T-helper 1 cell treated with Interleukin-12 subunit alpha and Interleukin-12 subunit beta and Interleukin-4 antibody, amounts not matched to agents 30 μg/mL and 1 μg/mL, for 36 hours (primary cell): ENCODE measurements at regions not wholly inside any gene's neighbourhood (a gene's known extent, or its start where the extent isn't known, plus 50 kb on each side); places are given as distances from the start of the nearest gene placed in this dataset.
"Not testable (repeated sequence)": the region's sequence is repeated elsewhere in the genome, so short reads cannot be mapped to it uniquely, and the experiment has no call there.

Source experiments
- H3K27ac Mint-ChIP-seq: one replicate; pipeline ENCODE4 v1.8.0; 2021; ENCODE audit warnings: mild to moderate bottlenecking, mixed read lengths
- H3K27me3 Mint-ChIP-seq: one replicate; pipeline ENCODE4 v1.8.0; 2021; ENCODE audit warnings: low read depth, mixed read lengths
- H3K36me3 Mint-ChIP-seq: one replicate; pipeline ENCODE4 v1.8.0; 2021; ENCODE audit warnings: low read depth, mixed read lengths
- H3K4me1 Mint-ChIP-seq: one replicate; pipeline ENCODE4 v1.8.0; 2021; ENCODE audit warnings: low read depth, mixed read lengths
- H3K4me3 Mint-ChIP-seq: one replicate; pipeline ENCODE4 v1.8.0; 2021; ENCODE audit warnings: mild to moderate bottlenecking, moderate library complexity, mixed read lengths
- H3K9me3 Mint-ChIP-seq: one replicate; pipeline ENCODE4 v1.8.0; 2021; ENCODE audit warnings: mixed read lengths

GRCh38 chr7:121620953-121621606 lies 225.0 kb upstream of the FAM3C start:
- no peaks in the 10 kb centered on the region for H3K9me3 Mint-ChIP-seq
- no peak overlapping the region for H3K4me3 Mint-ChIP-seq
- H3K4me1 Mint-ChIP-seq: no peaks in the 10 kb centered on the region
- H3K36me3 Mint-ChIP-seq: no peaks in the 10 kb centered on the region
- no peak overlapping the region for H3K27ac Mint-ChIP-seq
- no peaks in the 10 kb centered on the region for H3K27me3 Mint-ChIP-seq

GRCh38 chr7:121620206-121620605 lies 224.1 kb upstream of the FAM3C start:
- Mint-ChIP-seq H3K9me3 (no peaks in the 10 kb centered on the region), H3K4me1 (no peaks in the 10 kb centered on the region), H3K27ac (no peak overlapping the region), H3K4me3 (no peak overlapping the region), H3K36me3 (no peaks in the 10 kb centered on the region), H3K27me3 (no peaks in the 10 kb centered on the region)

- no peaks in the 10 kb centered on the region for H3K4me1 Mint-ChIP-seq
- no peaks in the 10 kb centered on the region for H3K27me3 Mint-ChIP-seq
- no peaks in the 10 kb centered on the region for H3K9me3 Mint-ChIP-seq
- H3K36me3 Mint-ChIP-seq: no peaks in the 10 kb centered on the region
- H3K27ac Mint-ChIP-seq: no peak overlapping the region
- no peak overlapping the region for H3K4me3 Mint-ChIP-seq
These were observed 222.1 kb upstream of the FAM3C start for GRCh38 chr7:121618182-121618581.

GRCh38 chr7:121610243-121610642 lies 214.1 kb upstream of the FAM3C start:
- no peaks in the 10 kb centered on the region for H3K9me3 Mint-ChIP-seq
- H3K4me3 Mint-ChIP-seq: no peak overlapping the region
- H3K4me1 Mint-ChIP-seq: no peaks in the 10 kb centered on the region
- no peaks in the 10 kb centered on the region for H3K36me3 Mint-ChIP-seq
- H3K27ac Mint-ChIP-seq: no peak overlapping the region
- no peaks in the 10 kb centered on the region for H3K27me3 Mint-ChIP-seq

GRCh38 chr7:121609208-121609607 lies 213.1 kb upstream of the FAM3C start:
- Mint-ChIP-seq H3K36me3 (no peaks in the 10 kb centered on the region), H3K27me3 (no peaks in the 10 kb centered on the region)

GRCh38 chr7:121608785-121609184 lies 212.7 kb upstream of the FAM3C start:
- no peaks in the 10 kb centered on the region for H3K36me3 Mint-ChIP-seq
- H3K27me3 Mint-ChIP-seq: no peaks in the 10 kb centered on the region
- H3K4me3 Mint-ChIP-seq: no peak overlapping the region
- H3K4me1 Mint-ChIP-seq: no peaks in the 10 kb centered on the region
- no peaks in the 10 kb centered on the region for H3K9me3 Mint-ChIP-seq
- no peak overlapping the region for H3K27ac Mint-ChIP-seq

More at GRCh38 chr7:121609208-121609607, 213.1 kb upstream of the FAM3C start:
- no peak overlapping the region for H3K27ac Mint-ChIP-seq
- H3K9me3 Mint-ChIP-seq: no peaks in the 10 kb centered on the region
- no peaks in the 10 kb centered on the region for H3K4me1 Mint-ChIP-seq
- H3K4me3 Mint-ChIP-seq: no peak overlapping the region

- not testable (repeated sequence) for H3K4me3 Mint-ChIP-seq, H3K36me3 Mint-ChIP-seq, H3K9me3 Mint-ChIP-seq, H3K27ac Mint-ChIP-seq, H3K27me3 Mint-ChIP-seq, H3K4me1 Mint-ChIP-seq
These were observed 212.1 kb upstream of the FAM3C start for GRCh38 chr7:121608183-121608582.

GRCh38 chr7:121605317-121605680 lies 209.2 kb upstream of the FAM3C start:
- no peak overlapping the region for H3K4me3 Mint-ChIP-seq
- no peaks in the 10 kb centered on the region for H3K36me3 Mint-ChIP-seq
- H3K27ac Mint-ChIP-seq: no peak overlapping the region
- H3K9me3 Mint-ChIP-seq: no peaks in the 10 kb centered on the region
- H3K27me3 Mint-ChIP-seq: no peaks in the 10 kb centered on the region
- no peaks in the 10 kb centered on the region for H3K4me1 Mint-ChIP-seq

GRCh38 chr7:121604627-121605316 lies 208.7 kb upstream of the FAM3C start:
- Mint-ChIP-seq H3K36me3 (no peaks in the 10 kb centered on the region), H3K4me3 (no peak overlapping the region), H3K4me1 (no peaks in the 10 kb centered on the region), H3K9me3 (no peaks in the 10 kb centered on the region), H3K27ac (no peak overlapping the region), H3K27me3 (no peaks in the 10 kb centered on the region)

- Mint-ChIP-seq H3K4me3 (no peak overlapping the region), H3K27ac (no peak overlapping the region), H3K9me3 (no peaks in the 10 kb centered on the region), H3K36me3 (no peaks in the 10 kb centered on the region), H3K27me3 (no peaks in the 10 kb centered on the region), H3K4me1 (no peaks in the 10 kb centered on the region)
These were observed 207.8 kb upstream of the FAM3C start for GRCh38 chr7:121603886-121604285.

- Mint-ChIP-seq H3K4me3 (no peak overlapping the region), H3K27me3 (no peaks in the 10 kb centered on the region), H3K36me3 (no peaks in the 10 kb centered on the region), H3K27ac (no peak overlapping the region), H3K9me3 (no peaks in the 10 kb centered on the region), H3K4me1 (no peaks in the 10 kb centered on the region)
These were observed 203.8 kb upstream of the FAM3C start for GRCh38 chr7:121599887-121600286.

GRCh38 chr7:121595758-121596696 lies 199.9 kb upstream of the FAM3C start:
- H3K4me1 Mint-ChIP-seq: no peaks in the 10 kb centered on the region
- H3K36me3 Mint-ChIP-seq: no peaks in the 10 kb centered on the region
- H3K27ac Mint-ChIP-seq: no peak overlapping the region
- H3K4me3 Mint-ChIP-seq: no peak overlapping the region
- H3K9me3 Mint-ChIP-seq: peaks cover 5% of the 10 kb centered on the region
- H3K27me3 Mint-ChIP-seq: no peaks in the 10 kb centered on the region

- Mint-ChIP-seq H3K36me3 (no peaks in the 10 kb centered on the region), H3K27me3 (peaks cover 5% of the 10 kb centered on the region), H3K4me1 (no peaks in the 10 kb centered on the region), H3K4me3 (no peak overlapping the region), H3K27ac (no peak overlapping the region), H3K9me3 (peaks cover 5% of the 10 kb centered on the region)
These were observed 195.8 kb upstream of the FAM3C start for GRCh38 chr7:121591926-121592325.

GRCh38 chr7:121587435-121587834 lies 191.3 kb upstream of the FAM3C start:
- Mint-ChIP-seq H3K27me3 (peaks cover 11% of the 10 kb centered on the region), H3K4me3 (no peak overlapping the region), H3K36me3 (no peaks in the 10 kb centered on the region), H3K4me1 (no peaks in the 10 kb centered on the region), H3K9me3 (peaks cover 5% of the 10 kb centered on the region), H3K27ac (no peak overlapping the region)

GRCh38 chr7:121582258-121582657 lies 186.2 kb upstream of the FAM3C start:
- Mint-ChIP-seq H3K27me3 (peaks cover 19% of the 10 kb centered on the region), H3K4me1 (no peaks in the 10 kb centered on the region), H3K27ac (no peak overlapping the region), H3K4me3 (no peak overlapping the region), H3K36me3 (no peaks in the 10 kb centered on the region), H3K9me3 (no peaks in the 10 kb centered on the region)
